GM19397 (cell line): ENCODE measurements at regions not wholly inside any gene's neighbourhood (a gene's known extent, or its start where the extent isn't known, plus 50 kb on each side); places are given as distances from the start of the nearest gene placed in this dataset.
"Not testable (repeated sequence)": the region's sequence is repeated elsewhere in the genome, so short reads cannot be mapped to it uniquely, and the experiment has no call there.

Source experiments
- ATAC-seq: cut with Tn5 transposase; IDR thresholded peaks from one replicate; pipeline ENCODE4 v1.9.1; 2021; ENCODE audit warnings: mild to moderate bottlenecking, moderate library complexity; ENCODE audit not compliant: unreplicated experiment

DNA sequence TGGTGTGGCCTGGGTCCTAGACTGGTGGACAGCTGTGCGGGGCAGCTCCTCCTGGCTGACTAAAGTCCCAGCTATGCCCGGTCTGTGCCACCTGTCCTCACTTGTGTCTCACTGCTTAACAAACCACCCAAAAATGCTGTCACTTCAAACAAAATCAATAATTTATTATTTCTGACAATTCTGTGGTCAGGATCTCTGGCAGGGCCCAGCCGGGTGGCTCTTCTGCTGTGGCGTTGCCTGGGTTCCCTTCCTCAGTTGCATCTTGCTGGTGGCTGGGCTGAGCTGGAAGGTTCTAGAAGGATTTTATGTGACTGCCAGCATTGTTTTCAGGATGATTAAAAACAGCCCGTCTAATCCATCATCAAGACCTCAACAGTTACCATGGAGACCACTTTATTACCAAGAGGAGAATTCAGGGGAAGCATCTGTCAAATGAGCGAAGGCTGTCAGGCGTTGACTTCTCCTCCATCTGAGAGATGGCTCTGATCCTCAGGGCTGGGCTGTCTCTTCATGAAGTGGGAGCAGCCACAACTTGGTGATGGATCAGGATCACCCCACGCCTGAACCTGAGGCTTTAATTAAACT lies 280.6 kb upstream of the SFSWAP start:
- ATAC-seq, result no peak

DNA sequence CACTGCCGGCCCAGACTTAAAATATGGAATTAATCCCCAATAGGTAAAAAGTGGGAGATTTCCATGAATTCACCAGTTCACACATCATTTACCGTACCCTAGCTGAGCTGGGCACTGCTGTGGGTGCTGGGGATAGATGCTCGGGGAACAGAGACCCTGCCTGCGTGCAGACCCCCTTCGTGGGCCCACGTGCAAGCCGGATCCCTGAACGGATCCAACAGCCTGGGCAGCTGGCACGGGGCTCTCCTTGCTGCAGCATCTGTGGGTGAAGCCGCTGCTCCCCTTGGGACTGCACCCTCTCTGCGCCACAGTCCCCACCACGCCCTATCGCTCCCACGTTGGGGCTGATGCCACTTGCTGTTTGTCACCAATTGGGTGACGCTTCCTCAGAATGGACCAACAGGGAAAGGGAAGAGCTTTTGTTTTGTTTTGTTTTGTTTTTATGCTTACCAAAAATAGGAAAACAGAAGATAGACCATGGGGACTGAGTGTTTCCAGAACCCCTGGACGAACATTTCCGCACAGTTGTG lies 279.7 kb upstream of the SFSWAP start:
- not testable (repeated sequence) for ATAC-seq

DNA sequence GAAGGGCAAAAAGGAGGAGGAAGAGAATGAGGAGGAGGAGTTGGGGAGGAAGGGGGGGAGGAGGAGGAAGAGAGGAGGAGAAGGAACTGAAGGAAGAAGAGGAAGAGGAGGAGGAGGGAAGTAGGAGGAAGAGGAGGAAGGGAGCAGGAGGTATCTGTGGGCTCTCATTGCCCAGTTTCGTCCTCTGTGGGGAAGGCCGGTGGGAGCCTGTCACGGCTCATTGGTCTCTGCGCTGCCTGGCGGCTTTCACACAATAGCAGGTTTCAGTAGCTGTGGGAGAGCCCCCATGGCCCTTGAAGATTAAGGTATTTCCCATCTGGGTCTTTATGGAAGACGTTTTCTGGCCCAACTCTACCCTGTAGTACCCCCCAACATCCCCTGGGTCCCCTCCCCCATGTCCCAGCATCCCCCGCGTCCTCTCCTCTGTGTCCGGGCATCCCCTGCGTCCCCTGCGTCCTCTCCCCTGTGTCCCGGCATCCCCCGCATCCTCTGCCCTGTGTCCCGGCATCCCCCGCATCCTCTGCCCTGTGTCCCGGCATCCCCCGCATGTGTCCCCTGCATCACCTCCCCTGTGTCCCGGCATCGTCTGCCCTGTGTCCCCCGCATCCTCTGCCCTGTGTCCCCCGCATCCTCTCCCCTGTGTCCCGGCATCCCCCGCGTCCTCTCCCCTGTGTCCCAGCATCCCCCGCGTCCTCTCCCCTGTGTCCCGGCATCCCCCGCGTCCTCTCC lies 278.2 kb upstream of the SFSWAP start:
- no peak for ATAC-seq

DNA sequence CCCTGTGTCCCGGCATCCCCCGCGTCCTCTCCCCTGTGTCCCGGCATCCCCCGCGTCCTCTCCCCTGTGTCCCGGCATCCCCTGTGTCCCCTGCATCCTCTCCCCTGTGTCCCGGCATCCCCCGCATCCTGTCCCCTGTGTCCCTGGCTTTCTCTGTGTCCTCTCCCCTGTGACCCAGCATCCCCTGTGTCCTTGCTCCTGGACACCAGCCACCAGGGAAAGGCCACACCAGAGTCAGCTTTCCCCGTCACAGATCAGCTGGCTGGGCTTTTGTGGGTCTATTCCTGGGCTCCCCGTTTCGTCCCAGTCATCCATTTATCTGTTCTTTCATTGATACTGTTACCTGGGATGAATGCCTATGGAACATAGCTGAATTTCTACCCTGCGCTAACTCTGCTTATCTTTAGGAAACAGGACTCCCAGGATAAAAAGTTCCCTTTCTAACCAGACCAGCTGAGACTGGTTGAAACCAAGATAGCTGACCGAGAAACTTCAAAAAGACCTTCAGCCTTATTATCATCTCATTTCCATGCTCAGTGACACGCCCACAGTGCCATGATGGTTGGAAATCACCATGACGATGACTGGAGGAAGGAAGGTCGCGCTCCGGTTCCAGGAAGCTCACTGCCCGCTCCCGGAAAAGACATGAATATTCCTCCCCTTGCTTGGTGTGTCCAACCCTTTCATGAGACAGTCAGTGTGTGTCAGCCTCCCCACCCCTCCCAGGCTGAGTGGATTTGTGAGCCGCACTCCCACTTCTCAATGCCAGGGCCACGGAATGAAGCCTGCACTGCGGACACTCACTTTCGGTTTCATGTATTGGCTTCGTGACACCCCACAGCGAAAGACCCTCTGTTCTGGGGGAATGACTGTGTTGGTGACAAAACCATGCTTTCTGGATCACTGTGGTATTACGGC lies 276.4 kb upstream of the SFSWAP start:
- ATAC-seq, result no peak

DNA sequence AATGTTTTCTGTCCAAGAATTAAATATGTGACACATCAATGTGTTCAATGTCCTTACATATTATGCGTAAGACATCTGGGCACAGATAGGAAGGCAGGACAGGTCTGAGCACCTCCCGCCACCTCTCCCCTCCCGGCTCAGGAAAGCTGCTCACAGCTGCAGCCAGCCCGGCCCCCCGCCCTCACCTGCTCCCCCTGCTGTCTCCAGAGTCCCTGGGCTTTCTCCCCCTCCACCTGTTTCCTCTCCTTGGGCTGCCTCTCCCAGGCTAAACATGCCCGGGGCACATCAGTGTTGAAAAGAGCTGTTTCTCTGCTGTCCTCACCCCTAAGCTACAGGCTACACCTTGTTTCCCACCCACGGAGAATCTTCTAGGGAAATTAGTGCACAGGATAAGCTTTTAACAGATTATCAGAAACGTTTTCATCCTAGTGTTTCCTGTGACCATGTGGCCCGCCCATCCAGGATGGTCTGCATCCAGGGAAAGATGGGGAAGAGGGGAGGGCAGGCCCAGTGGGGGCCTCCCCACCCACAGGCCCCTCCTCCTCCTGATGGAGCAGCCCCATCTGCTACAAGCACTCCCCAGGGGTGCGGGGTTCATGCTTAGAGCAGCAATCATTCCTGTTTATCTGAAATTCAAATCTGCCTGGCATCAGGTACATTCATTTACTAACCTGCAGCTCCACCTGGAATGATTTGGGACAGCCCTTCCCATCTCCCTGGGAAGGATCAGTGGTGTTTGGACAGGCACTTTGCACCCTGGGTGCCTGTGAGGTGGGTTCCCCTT lies 273.8 kb upstream of the SFSWAP start:
- ATAC-seq, result no peak

DNA sequence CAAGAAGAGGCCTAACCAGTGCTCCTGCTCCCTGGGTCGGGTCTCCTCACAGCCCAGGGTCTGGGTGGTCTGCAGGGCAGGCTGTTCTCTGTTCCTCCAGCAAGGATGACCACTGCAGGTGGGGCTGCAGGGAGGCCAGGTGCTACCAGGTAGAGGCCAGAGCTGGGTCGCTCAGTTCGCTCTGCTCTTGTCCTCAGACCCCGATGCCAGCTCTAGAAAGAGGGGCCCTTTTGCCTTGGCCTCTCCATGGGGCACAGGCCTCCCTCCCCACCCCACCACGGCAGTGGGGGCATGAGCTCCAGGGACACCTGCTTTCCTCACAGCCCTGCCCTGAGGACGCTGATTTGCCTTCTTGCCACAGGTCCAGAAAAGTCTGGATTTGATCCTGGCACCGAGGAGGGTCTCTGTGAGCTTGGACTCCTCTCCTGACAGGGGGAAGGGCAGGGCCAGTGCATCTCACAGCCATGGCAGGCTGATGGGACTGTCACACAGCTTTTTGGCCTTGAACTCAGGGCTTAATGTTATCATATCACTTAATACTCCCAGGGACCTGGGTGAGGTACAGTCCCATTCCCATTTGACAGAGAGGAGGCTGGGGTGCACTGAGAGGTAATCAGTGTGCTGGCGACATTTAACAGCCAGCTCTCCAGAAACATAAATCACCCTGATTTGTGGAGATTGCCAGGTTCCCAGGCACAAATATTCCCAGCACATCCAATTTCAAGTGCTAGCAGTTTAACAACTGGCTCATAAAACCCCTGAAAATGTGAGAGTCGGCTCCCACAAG lies 273.0 kb upstream of the SFSWAP start:
- ATAC-seq, result no peak

DNA sequence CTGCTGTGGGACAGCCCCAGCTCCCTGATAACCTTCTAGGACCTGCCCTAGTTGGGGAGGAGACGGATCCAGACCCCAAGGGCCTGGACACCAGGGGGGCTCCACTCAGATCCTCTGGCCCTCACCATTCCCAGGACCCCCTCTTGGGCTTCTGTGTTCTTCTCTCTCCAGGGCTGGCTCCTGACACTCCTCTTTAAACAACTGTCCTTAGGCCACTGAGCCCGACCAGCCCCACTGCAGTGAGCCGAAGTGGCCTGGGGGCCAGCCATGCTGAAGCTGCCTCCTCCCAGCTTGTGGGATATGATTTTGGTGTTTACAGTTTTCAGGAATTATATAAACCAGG lies 272.4 kb upstream of the SFSWAP start:
- not testable (repeated sequence) for ATAC-seq

DNA sequence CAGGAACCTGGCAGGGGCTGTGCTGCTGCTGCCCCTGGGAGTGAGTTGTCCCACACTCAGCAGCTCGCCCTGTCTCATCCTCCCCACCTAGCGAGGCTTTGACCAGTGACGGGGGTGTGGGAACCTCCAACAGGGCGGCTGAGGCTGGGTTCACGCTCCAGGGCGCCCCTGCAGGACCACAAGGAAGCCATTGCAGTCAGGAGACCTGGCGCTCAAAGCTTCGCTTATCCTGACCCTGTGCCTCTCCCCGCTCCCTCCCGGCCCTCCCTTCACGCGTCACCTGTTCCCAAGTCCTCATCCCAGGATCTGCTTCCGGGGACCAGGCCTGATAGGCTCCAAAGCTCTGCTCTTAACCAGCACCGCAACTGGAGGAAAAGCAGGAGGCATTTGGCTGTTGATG lies 272.0 kb upstream of the SFSWAP start:
- no peak for ATAC-seq

DNA sequence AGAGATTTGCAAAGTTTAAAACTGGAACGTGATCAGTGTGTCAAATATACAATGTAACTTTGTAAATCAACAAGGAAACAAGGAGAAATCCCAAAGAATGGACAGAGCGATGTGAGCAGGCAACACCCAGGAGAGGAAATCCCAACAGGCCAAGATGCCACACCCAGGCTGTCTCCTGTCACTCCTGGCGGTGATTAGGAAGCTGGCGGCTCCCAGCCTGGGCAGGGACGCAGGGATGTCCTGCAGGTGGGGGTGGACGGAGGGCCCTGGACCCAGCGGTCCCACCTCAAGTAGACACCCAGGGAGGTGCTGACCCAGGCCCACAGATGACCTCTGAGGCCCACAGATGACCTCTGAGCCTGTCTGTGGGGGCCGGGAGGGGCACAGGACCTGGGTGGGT lies 271.1 kb upstream of the SFSWAP start:
- not testable (repeated sequence) for ATAC-seq

DNA sequence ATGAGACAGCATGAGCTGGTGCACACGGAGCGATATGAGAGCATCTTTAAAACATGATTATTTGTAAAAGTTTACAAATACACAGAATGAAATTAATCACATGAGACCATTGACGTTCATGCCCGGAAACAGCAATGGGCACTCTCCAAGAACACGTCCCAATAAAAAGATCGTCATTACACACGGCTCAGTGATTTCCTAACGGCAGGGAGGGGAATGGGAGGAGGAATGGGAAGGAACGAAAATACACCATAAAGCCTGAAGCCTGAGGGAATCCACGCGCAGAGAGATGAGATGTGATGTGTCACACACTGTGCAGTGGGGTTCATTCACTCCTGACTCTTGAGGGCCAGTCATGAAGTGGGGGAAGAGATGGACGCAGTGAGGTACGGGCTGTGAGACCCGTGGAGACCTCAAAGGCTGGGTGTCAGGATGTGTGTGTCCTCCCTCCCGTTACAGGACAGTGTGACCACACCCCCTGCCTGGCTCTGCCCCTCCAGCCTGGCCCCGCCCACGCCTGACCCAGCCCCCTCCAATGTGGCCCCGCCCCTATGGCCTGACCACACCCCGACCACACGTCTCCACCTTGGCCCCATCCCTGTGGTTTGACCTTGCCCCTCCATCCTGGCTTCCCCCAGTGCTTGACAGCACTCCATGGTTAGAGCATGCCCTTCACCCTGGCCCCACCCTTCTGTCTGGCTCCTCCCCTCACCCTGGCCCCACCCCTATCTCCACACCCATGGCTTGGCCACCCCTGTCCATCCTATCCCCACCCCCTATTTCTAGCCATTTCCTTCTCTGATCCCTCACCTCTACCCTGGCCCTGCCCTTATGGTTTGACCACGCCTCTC lies 270.5 kb upstream of the SFSWAP start:
- not testable (repeated sequence) for ATAC-seq

DNA sequence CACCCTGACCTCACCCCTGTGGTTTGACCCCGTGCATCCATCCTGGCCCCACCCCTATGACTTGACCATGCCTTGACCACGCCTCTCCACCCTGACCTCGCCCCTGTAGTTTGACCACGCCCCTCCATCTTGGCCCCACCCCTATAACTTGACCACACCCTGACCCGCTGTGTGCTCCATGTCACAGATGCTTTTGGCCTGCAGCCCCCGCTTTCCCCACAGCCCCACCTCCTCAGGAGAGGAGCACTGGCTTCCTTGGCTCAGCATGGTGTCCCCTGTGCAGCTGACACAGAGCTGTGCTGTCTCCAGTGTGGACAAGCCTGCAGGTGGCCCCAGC lies 269.9 kb upstream of the SFSWAP start:
- no peak for ATAC-seq

DNA sequence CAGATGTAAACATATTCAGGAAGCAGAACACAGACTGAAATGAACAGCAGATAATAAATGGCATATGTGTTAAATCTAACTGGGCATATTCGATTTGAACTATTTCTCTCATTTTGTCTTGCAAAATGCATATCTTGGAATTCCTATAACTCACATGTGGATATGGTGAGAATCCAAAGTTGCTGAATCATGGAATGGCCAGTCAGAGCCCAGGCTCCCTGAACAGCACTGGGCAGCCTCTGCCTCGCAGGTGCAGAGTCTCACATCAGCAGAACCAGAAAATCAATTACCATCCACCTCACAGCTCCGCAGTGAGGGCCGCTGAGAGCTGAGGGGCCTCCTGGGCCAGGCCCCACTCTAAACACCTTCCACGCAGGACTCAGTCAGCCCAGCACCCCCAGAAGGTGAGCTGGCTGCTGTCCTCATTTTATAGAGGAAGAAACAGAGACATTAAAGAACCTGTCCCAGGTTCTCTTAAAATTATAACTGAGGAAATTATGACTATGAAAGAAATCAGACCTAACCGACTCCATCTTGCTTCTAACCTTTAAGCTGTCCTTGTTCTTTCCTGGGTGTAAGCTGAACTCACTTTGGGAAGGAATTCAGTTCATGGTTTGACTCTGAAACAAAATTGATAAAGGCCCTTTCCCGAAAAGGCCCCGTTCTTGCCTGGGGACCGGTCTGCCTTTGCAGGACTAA lies 269.1 kb upstream of the SFSWAP start:
- ATAC-seq, result no peak

DNA sequence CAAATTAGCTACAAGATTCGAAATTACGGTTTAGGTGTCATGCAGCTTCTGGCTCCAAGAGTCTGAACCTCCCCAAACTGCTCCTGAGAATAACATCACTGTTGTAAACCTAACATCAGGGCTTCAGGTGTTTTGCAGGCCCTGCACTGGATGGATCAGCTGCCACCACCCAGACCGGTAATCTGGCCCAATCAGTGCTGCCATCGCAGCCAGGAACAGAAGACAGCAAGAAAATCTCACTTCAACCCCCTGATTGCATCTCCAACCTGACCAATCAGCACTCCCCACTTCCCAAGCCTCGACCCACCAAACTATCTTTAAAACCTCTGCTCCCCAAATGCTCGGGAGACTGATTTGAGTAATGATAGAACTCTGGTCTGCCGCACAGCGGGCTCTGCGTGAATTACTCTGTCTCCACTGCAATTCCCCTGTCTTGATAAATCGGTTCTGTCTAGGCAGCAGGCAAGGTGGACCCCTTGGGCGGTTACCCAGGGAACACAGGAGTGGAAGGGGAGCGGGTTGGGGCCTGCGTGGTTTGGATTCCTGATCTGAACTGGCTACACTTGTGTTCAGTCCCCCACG lies 268.5 kb upstream of the SFSWAP start:
- ATAC-seq, result no peak

DNA sequence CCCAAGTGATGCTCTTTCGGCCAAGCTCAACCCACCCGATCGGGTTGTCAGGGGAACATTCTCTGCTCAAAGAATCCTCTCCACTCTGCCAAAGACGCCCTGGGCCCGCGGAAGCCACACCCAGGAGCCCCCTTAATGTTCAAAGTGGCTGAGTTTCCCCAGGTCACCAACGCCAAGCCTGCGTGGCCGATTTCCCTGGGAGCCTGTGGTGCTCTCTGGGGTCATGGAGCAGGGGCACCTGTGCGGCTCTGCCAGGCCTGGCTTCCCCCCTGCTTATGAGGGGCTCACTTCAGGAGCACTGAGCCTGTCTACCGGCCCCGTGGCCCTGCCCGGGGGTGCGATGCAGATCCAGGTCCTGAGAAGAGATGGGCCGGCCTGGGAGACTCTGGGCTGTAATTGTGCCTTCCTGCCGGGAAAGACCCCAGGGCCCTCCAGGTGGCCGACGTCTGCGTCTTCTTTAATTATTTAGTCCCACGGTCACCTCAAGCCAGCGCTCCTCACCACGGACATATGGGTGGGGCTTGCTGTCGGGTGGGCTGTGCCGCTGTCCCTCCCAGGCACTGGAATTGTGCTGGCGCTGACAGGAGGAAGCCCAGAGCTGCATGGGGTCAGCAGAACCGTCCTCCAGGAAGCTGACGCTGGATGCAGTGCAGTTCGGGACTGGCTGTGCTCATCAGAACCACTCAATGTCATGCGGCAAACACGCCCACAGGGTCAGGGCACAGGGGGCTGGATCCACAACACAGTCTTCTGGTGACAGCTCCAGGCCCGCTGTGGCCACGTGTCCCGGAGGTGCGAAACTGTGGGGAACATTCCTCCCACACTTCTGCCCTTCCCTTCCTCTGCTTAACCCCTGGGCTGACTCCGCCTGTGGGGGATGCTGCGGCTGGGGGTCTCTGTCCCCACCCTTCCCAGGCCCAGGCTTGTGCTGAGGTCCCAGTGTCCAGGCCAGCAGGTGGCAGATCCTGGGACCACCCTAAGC lies 267.6 kb upstream of the SFSWAP start:
- no peak for ATAC-seq

DNA sequence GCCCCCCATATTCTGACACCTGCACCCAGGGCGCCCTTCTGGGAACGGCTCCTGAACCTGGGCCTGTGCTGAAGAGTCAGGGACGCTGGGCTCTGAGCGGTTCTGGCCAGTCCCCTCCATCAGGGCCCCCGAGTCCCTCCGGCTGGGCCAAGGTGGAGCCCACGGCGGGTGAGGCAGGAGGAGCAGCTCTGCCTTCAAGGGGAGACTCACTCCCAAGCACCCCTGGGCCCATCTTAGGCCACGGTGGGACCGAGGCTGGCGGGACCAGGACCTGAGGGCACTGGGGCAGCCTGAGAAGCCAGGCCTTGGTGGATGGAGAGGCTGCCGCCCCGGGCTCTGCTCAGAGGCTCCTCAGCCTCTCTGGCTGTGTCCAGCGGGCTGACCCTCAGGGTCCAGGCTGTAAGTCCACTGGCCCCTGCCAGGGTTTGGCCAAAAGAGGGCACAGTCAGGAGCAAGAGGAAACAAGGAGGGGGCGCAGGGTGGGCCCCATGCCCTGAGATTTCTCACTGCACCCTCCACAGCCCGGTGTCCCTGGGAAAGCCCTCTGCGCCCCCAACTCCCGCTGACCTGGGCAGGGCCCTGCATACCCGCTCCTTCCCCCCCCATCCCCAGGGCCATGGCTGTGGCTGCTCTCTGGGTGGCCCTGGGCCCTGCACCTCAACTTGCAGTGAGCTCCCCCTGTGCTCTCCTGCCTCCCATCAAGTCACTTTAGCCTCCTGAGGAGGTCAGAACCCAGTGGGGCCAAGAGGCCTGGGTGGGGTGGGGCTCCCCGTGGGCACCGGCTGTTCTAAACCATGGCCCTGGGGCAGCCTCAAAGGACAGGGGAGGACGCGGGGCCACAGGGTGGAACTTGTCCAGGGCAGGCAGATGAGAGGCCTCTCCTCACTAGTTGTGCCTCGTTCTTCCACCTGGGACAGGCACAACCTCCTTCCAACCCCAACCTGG lies 266.4 kb upstream of the SFSWAP start:
- ATAC-seq, result no peak

DNA sequence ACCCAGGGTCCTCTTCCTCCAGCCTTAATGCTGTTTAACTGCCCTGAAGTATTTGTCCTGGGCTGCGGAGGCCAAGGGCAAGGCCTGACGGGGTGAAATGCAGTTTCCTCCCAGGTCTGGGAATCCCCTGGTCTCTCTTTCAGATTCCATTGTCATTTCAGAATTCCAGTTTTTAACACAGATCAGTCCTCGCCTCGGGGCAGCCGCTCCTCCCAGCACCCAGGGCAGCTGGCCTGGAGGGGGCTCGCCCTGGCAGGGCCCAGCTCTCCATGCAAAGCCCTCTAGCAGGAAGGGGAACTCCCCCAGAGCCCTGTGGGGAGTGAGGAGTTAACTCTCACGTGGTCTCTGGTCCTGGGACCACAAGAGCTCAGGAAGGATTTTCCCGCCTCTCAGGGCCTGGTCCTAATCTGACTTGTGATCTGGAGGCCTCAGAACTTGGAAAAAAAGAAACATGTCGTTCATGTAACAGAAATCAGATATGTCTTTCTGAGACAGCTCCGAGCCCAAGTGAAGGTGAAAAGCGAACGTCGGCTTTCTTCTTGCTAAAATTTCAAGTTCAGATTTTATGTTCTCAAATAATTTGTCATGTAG lies 265.6 kb upstream of the SFSWAP start:
- no peak for ATAC-seq
